Cardiac fibroblast (primary cell): ENCODE measurements at regions not wholly inside any gene's neighbourhood (a gene's known extent, or its start where the extent isn't known, plus 50 kb on each side); places are given as distances from the start of the nearest gene placed in this dataset.

ENCODE experiments used
- DNase-seq, 2 donors: peaks; one replicate each; pipeline versions ENCODE4 v3.0.0 to v3.0.0-alpha.2; 2010; ENCODE audit warnings: low read depth in 2 of 2
- H3K4me3 ChIP-seq, 2 donors: replicated peaks in 1 of 2; 1 replicate in 1 of 2; 2 replicates in 1 of 2; pipeline ENCODE4 v1.5.1; 2011; ENCODE audit warnings: low read depth in 2 of 2, low read length in 2 of 2, mild to moderate bottlenecking in 2 of 2, moderate library complexity in 1 of 2
- CTCF ChIP-seq: IDR thresholded peaks from one replicate; pipeline ENCODE4 v1.5.1; 2011; ENCODE audit warnings: low read depth, mild to moderate bottlenecking, low read length, inconsistent platforms

- DNase-seq: no peak
- H3K4me3 ChIP-seq: no peak overlapping the region
- no peak for TF ChIP-seq CTCF
Observed at GRCh38 chrX:9267415-9267814, 197.4 kb upstream of the TBL1X start.

- no peak for DNase-seq
- H3K4me3 ChIP-seq: no peak overlapping the region
- no peak for TF ChIP-seq CTCF
Observed at GRCh38 chrX:9269134-9269533, 195.7 kb upstream of the TBL1X start.

GRCh38 chrX:9271789-9272525 is 192.9 kb upstream of the TBL1X start:
- no peak overlapping the region for H3K4me3 ChIP-seq
- no peak for TF ChIP-seq CTCF
- peak in 1 of 2 donors; percentile 20 for DNase-seq

GRCh38 chrX:9273744-9274143 is 191.1 kb upstream of the TBL1X start:
- TF ChIP-seq CTCF: no peak
- no peak overlapping the region for H3K4me3 ChIP-seq
- DNase-seq: no peak

- no peak for TF ChIP-seq CTCF
- H3K4me3 ChIP-seq: no peak overlapping the region
- DNase-seq: peak in 1 of 2 donors; percentile 5
Observed at GRCh38 chrX:9278475-9279233, 186.2 kb upstream of the TBL1X start.

- no peak for TF ChIP-seq CTCF
- DNase-seq: peak; percentile 13 to 36
- H3K4me3 ChIP-seq: no peak overlapping the region
Observed at GRCh38 chrX:9279234-9279544, 185.7 kb upstream of the TBL1X start.
